Muscle layer of duodenum (tissue), 2 donors: ENCODE measurements at regions not wholly inside any gene's neighbourhood (a gene's known extent, or its start where the extent isn't known, plus 50 kb on each side); places are given as distances from the start of the nearest gene placed in this dataset.
"Not testable (repeated sequence)": the region's sequence is repeated elsewhere in the genome, so short reads cannot be mapped to it uniquely, and the experiment has no call there.

ENCODE experiments used
- H3K27ac ChIP-seq: one replicate; pipeline ENCODE4 v1.7.0; 2013; ENCODE audit warnings: mild to moderate bottlenecking, low read length
- H3K27me3 ChIP-seq: one replicate; pipeline ENCODE4 v1.7.0; 2013; ENCODE audit warnings: low read depth, mild to moderate bottlenecking, control low read depth, low read length
- H3K36me3 ChIP-seq, 2 donors: one replicate each; pipeline ENCODE4 v1.7.0; 2013; ENCODE audit warnings: low read length in 2 of 2, control low read depth in 1 of 2, mild to moderate bottlenecking in 1 of 2; ENCODE audit not compliant: insufficient read depth in 2 of 2, control insufficient read depth in 1 of 2
- H3K4me1 ChIP-seq, 2 donors: one replicate each; pipeline ENCODE4 v1.7.0; 2013; ENCODE audit warnings: low read length in 2 of 2, mild to moderate bottlenecking in 2 of 2, control low read depth in 1 of 2, moderate library complexity in 1 of 2; ENCODE audit not compliant: insufficient read depth in 2 of 2, control insufficient read depth in 1 of 2
- H3K4me3 ChIP-seq, 2 donors: one replicate each; pipeline ENCODE4 v1.7.0; 2013; ENCODE audit warnings: low read length in 2 of 2, low read depth in 1 of 2, mild to moderate bottlenecking in 1 of 2
- H3K9me3 ChIP-seq, 2 donors: one replicate each; pipeline ENCODE4 v1.7.0; 2013; ENCODE audit warnings: low read length in 2 of 2, control low read depth in 1 of 2, mild to moderate bottlenecking in 1 of 2; ENCODE audit not compliant: control insufficient read depth in 1 of 2
- donor health status: healthy.

DNA sequence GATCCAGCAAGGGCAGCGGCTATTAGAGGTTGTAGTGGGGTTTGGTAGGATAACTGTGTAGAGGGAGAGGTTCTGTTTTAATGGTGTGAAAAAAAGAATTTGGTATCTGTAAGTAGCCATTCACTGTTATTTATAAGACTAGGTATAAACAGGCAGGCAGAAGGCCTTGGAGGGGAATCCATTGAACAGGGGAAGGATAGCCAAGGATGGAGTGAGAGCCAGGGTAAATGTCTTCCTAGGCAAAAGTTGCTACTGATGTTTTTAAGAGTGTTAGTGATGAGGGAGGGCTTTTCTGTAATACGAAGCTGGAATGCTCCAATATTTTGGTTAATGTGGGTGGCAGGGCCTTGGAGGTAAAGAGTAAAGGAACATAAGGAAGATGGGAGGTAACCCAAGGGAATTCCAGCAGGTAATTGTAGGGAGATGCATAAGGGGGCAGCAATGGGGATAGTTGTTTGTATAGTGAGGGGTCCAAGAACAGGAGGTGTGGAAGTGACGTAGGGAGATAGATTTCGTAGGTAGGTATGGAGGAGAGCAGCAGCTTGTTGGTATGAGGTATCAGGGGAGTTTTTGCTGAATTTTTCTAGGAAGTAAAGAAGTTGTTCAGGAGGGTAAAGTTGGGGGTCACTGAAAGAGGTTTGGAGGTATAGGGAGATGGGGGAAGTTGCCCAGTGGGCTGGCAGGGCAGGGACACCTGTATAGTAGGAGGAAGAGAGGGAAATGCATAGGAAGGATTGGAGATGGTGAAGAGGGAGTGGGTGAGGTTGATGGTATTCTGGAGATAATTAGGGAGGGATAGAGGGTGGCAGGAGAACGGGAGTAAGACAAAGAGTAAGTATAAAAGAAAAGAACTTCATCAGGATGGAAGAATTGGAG, 752.4 kb upstream of the ADGRB3 start:
- H3K9me3 ChIP-seq, result peaks cover 0 to 4% of the 10 kb centered on the region in 2 donors
- no peaks in the 10 kb centered on the region for H3K36me3 ChIP-seq
- H3K27me3 ChIP-seq, result no peaks in the 10 kb centered on the region
- no peak overlapping the region for H3K27ac ChIP-seq
- H3K4me3 ChIP-seq, result no peak overlapping the region
- no peaks in the 10 kb centered on the region for H3K4me1 ChIP-seq

- Histone ChIP-seq H3K9me3 (peaks cover 0 to 4% of the 10 kb centered on the region in 2 donors), H3K4me3 (no peak overlapping the region)
Measured at GRCh38 chr6:67881706-67882065, 753.4 kb upstream of the ADGRB3 start.

DNA sequence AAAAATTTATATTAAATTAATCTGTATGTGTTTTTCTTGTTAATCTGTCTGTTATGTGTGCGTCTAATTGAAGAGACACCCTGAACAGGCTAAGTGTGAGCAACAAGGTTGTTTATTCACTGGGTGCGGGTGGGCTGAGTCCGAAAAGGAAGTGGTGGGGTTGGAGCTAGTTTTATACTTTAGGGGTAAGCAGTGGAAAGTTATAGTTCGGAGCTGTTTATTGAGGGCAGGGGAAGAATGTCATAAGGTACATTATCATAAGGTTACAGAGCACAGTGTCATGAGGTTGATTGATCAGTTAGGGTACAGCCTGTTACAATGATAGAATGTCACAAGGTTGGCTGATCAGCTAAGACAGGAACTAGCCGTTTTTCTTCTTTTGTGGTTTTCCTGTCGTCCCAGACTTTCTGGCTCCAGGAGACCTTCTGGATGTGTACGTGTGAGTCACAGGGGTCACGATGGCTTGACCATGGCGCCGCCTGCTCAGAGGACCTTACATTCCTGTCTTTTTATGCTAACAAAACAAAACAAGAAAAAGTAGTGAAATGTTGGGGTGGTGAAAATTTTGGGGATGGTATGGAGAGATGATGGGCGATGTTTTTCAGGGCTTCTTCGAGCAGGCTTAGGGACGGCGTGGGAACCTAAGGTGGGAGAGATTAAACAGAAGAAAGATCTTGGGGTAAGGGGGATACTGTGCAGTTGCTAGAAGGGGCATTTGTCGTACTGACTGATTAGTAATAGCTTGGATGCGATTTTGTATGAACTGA, 754.0 kb upstream of the ADGRB3 start:
- peaks cover 0 to 4% of the 10 kb centered on the region in 2 donors for H3K9me3 ChIP-seq
- H3K4me1 ChIP-seq, result no peaks in the 10 kb centered on the region
- H3K4me3 ChIP-seq, result no peak overlapping the region
- H3K27me3 ChIP-seq, result no peaks in the 10 kb centered on the region
- no peaks in the 10 kb centered on the region for H3K36me3 ChIP-seq
- H3K27ac ChIP-seq, result no peak overlapping the region

More at GRCh38 chr6:67881706-67882065, 753.4 kb upstream of the ADGRB3 start:
- no peaks in the 10 kb centered on the region for H3K27me3 ChIP-seq
- H3K4me1 ChIP-seq, result no peaks in the 10 kb centered on the region
- H3K36me3 ChIP-seq, result no peaks in the 10 kb centered on the region
- H3K27ac ChIP-seq, result no peak overlapping the region

GRCh38 chr6:67880343-67880742, 754.7 kb upstream of the ADGRB3 start:
- H3K27ac ChIP-seq, H3K27me3 ChIP-seq, H3K36me3 ChIP-seq, H3K4me3 ChIP-seq, H3K4me1 ChIP-seq, H3K9me3 ChIP-seq: not testable (repeated sequence)

- not testable (repeated sequence) for H3K4me1 ChIP-seq, H3K4me3 ChIP-seq, H3K27ac ChIP-seq, H3K27me3 ChIP-seq, H3K9me3 ChIP-seq, H3K36me3 ChIP-seq
Measured at GRCh38 chr6:67879928-67880327, 755.2 kb upstream of the ADGRB3 start.

DNA sequence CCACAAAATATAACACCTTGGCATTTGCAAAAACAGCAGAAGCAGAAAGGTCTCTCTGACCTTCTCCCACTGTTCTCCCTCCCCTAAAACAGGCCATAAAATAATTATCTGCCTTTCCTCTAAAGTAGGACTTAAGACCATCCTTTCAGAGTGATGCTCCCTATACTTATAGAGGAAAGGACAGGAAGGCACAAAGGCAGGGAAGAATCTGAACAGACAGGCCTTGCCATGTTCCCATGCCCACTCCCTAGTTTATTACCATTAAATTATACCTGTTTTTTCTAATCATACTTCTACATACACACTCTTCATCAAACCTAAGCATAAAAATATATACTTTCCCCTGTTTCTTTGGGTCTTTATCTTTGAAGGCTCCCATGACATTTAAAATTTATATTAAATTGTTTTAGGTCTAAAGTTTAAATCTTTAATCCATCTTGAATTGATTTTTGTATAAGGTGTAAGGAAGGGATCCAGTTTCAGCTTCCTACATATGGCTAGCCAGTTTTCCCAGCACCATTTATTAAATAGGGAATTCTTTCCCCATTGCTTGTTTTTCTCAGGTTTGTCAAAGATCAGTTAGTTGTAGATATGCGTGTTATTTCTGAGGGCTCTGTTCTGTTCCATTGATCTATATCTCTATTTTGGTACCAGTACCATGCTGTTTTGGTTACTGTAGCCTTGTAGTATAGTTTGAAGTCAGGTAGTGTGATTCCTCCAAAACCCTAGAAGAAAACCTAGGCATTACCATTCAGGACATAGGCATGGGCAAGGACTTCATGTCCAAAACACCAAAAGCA, 755.8 kb upstream of the ADGRB3 start:
- H3K36me3 ChIP-seq, H3K27me3 ChIP-seq, H3K9me3 ChIP-seq: not testable (repeated sequence)

GRCh38 chr6:67878216-67878615, 756.9 kb upstream of the ADGRB3 start:
- not testable (repeated sequence) for H3K27me3 ChIP-seq, H3K36me3 ChIP-seq, H3K9me3 ChIP-seq, H3K4me1 ChIP-seq, H3K4me3 ChIP-seq, H3K27ac ChIP-seq

More for the DNA sequence above, 755.8 kb upstream of the ADGRB3 start:
- not testable (repeated sequence) for H3K27ac ChIP-seq, H3K4me1 ChIP-seq, H3K4me3 ChIP-seq

GRCh38 chr6:67877288-67877687, 757.8 kb upstream of the ADGRB3 start:
- Histone ChIP-seq H3K27me3 (no peaks in the 10 kb centered on the region), H3K4me3 (no peak overlapping the region), H3K9me3 (peaks cover 0 to 4% of the 10 kb centered on the region in 2 donors), H3K27ac (no peak overlapping the region), H3K4me1 (no peaks in the 10 kb centered on the region), H3K36me3 (no peaks in the 10 kb centered on the region)

DNA sequence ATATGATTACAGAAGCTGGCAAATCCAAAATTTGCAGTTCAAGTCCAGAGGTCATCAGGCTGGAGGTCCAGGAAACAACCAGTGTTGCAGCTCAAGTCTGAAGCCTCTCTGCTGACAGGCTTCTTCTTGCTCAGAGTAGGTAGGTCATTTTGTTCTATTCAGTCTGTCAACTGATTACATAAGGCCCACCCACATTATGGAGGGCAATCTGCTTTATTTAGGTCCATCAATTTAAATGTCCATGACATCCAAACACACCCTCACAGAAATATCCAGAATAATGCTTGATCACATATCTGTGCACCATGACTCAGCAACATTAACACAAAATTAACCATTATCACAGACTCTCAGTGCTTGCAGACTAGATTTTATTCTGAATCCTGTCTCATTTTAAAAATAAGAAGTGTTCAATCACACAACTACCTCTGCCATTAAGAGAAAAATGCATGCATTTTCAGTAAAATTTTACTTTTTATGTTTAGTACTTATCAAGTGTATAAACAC, 759.2 kb upstream of the ADGRB3 start:
- no peaks in the 10 kb centered on the region for H3K27me3 ChIP-seq

GRCh38 chr6:67870321-67870720, 764.8 kb upstream of the ADGRB3 start:
- Histone ChIP-seq H3K4me3 (no peak overlapping the region), H3K36me3 (no peaks in the 10 kb centered on the region), H3K4me1 (no peaks in the 10 kb centered on the region), H3K9me3 (no peaks in the 10 kb centered on the region), H3K27me3 (no peaks in the 10 kb centered on the region), H3K27ac (no peak overlapping the region)

More for the DNA sequence above, 759.2 kb upstream of the ADGRB3 start:
- H3K4me3 ChIP-seq, result no peak overlapping the region
- H3K9me3 ChIP-seq, result peaks cover 0 to 4% of the 10 kb centered on the region in 2 donors
- no peaks in the 10 kb centered on the region for H3K36me3 ChIP-seq
- H3K27ac ChIP-seq, result no peak overlapping the region
- H3K4me1 ChIP-seq, result no peaks in the 10 kb centered on the region

GRCh38 chr6:67863346-67863745, 771.7 kb upstream of the ADGRB3 start:
- H3K36me3 ChIP-seq, result no peaks in the 10 kb centered on the region
- H3K4me3 ChIP-seq, result no peak overlapping the region
- no peak overlapping the region for H3K27ac ChIP-seq
- H3K27me3 ChIP-seq, result no peaks in the 10 kb centered on the region
- no peaks in the 10 kb centered on the region for H3K4me1 ChIP-seq
- no peaks in the 10 kb centered on the region for H3K9me3 ChIP-seq
